ENCODE measurements at regions not wholly inside any gene's neighbourhood (a gene's known extent, or its start where the extent isn't known, plus 50 kb on each side); places are given as distances from the start of the nearest gene placed in this dataset.

- no peak for TF ChIP-seq CTCF (IDR thresholded peaks at IDR 0.05; ENCODE audit: poor library complexity, severe bottlenecking)
- no peak for TF ChIP-seq SMC3 (conservative IDR thresholded peaks at IDR 0.05; ENCODE audit: poor library complexity)
- TF ChIP-seq POLR2AphosphoS5 (IDR thresholded peaks at IDR 0.05), result no peak
- TF ChIP-seq MXI1 (conservative IDR thresholded peaks at IDR 0.05; ENCODE audit: poor library complexity, severe bottlenecking), result no peak
- TF ChIP-seq EP300 (conservative IDR thresholded peaks at IDR 0.05; ENCODE audit: poor library complexity, severe bottlenecking), result no peak
- TF ChIP-seq EZH2 (IDR thresholded peaks at IDR 0.05; ENCODE audit: borderline replicate concordance, insufficient read depth, low read length, poor library complexity, severe bottlenecking), result no peak
Observed at GRCh38 chr3:144121661-144122060, 150.0 kb downstream of the DIPK2A start.
